PC-9 (cell line): ENCODE measurements at regions not wholly inside any gene's neighbourhood (a gene's known extent, or its start where the extent isn't known, plus 50 kb on each side); places are given as distances from the start of the nearest gene placed in this dataset.

ENCODE experiments used
- BruUV-seq: library from RNA; stranded (reverse); fragments of 400-500 nt; replicated peaks from 2 replicates; lab custom pipeline; 2021; lab: Mats Ljungman, UMichigan
- CTCF ChIA-PET: fragments of 300-600 bp; sonication (Branson Sonifier 250); formaldehyde crosslinking; loops from one replicate; lab custom pipeline; 2022; ENCODE audit warnings: antibody characterized with exemption; lab: Charles Lee
- POLR2A ChIA-PET: fragments of 300-600 bp; sonication (Branson Sonifier 250); formaldehyde crosslinking; loops from one replicate; lab custom pipeline; 2022; ENCODE audit warnings: antibody characterized with exemption; ENCODE audit not compliant: unreplicated experiment; lab: Charles Lee
- DNase-seq, 2 experiments: peaks; one replicate each; pipeline versions ENCODE4 v3.0.0 to v3.0.0-alpha.2; 2015 to 2022; ENCODE audit warnings: mixed read lengths in 1 of 2
- H2AFZ ChIP-seq: fragments of 200-600 bp; sonication (generic); 2 replicates; pipeline ENCODE4 v1.8.1; 2017; ENCODE audit warnings: antibody characterized with exemption
- H3F3A ChIP-seq: fragments of 200-600 bp; sonication (generic); 2 replicates; pipeline ENCODE4 v1.8.1; 2017; ENCODE audit warnings: antibody characterized with exemption, mild to moderate bottlenecking, low read depth; ENCODE audit not compliant: insufficient read depth
- H3K27ac ChIP-seq: fragments of 200-600 bp; sonication (generic); 2 replicates; pipeline ENCODE4 v1.6.1; 2016; ENCODE audit warnings: mixed run types
- H3K27me3 ChIP-seq: fragments of 200-600 bp; sonication (generic); 2 replicates; pipeline ENCODE4 v1.6.1; 2016; ENCODE audit warnings: low read depth, mixed run types; ENCODE audit not compliant: insufficient read depth
- H3K36me3 ChIP-seq: fragments of 200-600 bp; sonication (generic); 2 replicates; pipeline ENCODE4 v1.6.1; 2016; ENCODE audit warnings: low read depth, mixed run types
- H3K4me1 ChIP-seq: fragments of 200-600 bp; sonication (generic); replicated peaks from 2 replicates; pipeline ENCODE4 v1.6.1; 2016; ENCODE audit warnings: mixed run types; ENCODE audit not compliant: insufficient read depth
- H3K4me2 ChIP-seq: fragments of 200-600 bp; sonication (generic); 2 replicates; pipeline ENCODE4 v1.6.1; 2017; ENCODE audit warnings: mixed run types
- H3K4me3 ChIP-seq: fragments of 200-600 bp; sonication (generic); 2 replicates; pipeline ENCODE4 v1.6.1; 2016; ENCODE audit warnings: mixed run types
- H3K79me2 ChIP-seq: fragments of 200-600 bp; sonication (generic); 2 replicates; pipeline ENCODE4 v1.6.1; 2017; ENCODE audit warnings: low read depth, mixed run types
- H3K9me2 ChIP-seq: fragments of 200-600 bp; sonication (generic); 2 replicates; pipeline ENCODE4 v1.8.1; 2017; ENCODE audit warnings: mild to moderate bottlenecking; ENCODE audit not compliant: insufficient read depth
- H3K9me3 ChIP-seq: fragments of 200-600 bp; sonication (generic); 2 replicates; pipeline ENCODE4 v1.8.1; 2016; ENCODE audit warnings: low read depth; ENCODE audit not compliant: insufficient read depth
- H4K20me1 ChIP-seq: fragments of 200-600 bp; sonication (generic); 2 replicates; pipeline ENCODE4 v1.8.1; 2017; ENCODE audit not compliant: insufficient read depth
- EZH2 ChIP-seq: fragments of 200-600 bp; sonication (generic); IDR thresholded peaks from 2 replicates; pipeline ENCODE4 v1.8.0; 2017; ENCODE audit warnings: antibody characterized with exemption, low read depth
- intact Hi-C: fragments of 100-400 bp; cut with micrococcal nuclease; formaldehyde crosslinking; loops from one replicate; pipeline ENCODE4 v1.10.0; 2022; ENCODE audit not compliant: unreplicated experiment
- TF ChIP-seq, protein P1 (sequence below): fragments of 200-600 bp; sonication (generic); conservative IDR thresholded peaks from 2 replicates; pipeline ENCODE4 v1.6.1; 2017; ENCODE audit warnings: mixed run types, antibody characterized with exemption, mild to moderate bottlenecking, moderate library complexity

DNA sequence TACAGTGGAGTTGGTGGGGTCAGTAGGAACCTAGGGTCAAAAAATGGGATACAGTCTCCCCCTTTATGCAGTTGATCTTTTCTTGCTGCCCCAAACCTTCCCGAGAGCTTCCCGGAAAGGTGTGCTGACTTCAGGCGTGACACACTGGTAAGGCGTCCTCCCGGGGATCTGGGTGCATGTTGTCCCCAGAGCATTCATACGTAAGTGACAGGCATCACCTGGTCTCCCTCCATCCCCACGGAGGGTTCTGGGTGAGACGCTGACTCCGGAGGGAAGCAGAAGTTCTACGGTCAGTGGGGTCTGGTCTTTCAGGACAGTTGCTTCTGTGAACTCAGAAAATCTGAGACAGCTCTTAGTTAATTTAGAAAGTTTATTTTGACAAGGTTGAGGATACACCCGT lies 159.6 kb upstream of the RTL1 start:
- no peak overlapping the region for H3K4me2 ChIP-seq
- no peaks in the 10 kb centered on the region for H3F3A ChIP-seq
- H3K4me3 ChIP-seq = no peak overlapping the region
- no peaks in the 10 kb centered on the region for H3K79me2 ChIP-seq
- no peaks in the 10 kb centered on the region for H4K20me1 ChIP-seq
- H3K4me1 ChIP-seq = no peaks in the 10 kb centered on the region
- H2AFZ ChIP-seq = no peak overlapping the region
- ChIA-PET POLR2A (no interaction called here), CTCF (no interaction called here)
- TF ChIP-seq EZH2 = no peak
- TF ChIP-seq, protein P1, sequence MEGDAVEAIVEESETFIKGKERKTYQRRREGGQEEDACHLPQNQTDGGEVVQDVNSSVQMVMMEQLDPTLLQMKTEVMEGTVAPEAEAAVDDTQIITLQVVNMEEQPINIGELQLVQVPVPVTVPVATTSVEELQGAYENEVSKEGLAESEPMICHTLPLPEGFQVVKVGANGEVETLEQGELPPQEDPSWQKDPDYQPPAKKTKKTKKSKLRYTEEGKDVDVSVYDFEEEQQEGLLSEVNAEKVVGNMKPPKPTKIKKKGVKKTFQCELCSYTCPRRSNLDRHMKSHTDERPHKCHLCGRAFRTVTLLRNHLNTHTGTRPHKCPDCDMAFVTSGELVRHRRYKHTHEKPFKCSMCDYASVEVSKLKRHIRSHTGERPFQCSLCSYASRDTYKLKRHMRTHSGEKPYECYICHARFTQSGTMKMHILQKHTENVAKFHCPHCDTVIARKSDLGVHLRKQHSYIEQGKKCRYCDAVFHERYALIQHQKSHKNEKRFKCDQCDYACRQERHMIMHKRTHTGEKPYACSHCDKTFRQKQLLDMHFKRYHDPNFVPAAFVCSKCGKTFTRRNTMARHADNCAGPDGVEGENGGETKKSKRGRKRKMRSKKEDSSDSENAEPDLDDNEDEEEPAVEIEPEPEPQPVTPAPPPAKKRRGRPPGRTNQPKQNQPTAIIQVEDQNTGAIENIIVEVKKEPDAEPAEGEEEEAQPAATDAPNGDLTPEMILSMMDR = no peak
- peaks cover 84% of the 10 kb centered on the region for H3K27me3 ChIP-seq
- H3K9me3 ChIP-seq = no peaks in the 10 kb centered on the region
- BruUV-seq = no TSS peak
- no peak overlapping the region for H3K27ac ChIP-seq
- intact Hi-C loops = no loop called here
- H3K9me2 ChIP-seq = no peaks in the 10 kb centered on the region
- DNase-seq = no peak
- no peaks in the 10 kb centered on the region for H3K36me3 ChIP-seq

DNA sequence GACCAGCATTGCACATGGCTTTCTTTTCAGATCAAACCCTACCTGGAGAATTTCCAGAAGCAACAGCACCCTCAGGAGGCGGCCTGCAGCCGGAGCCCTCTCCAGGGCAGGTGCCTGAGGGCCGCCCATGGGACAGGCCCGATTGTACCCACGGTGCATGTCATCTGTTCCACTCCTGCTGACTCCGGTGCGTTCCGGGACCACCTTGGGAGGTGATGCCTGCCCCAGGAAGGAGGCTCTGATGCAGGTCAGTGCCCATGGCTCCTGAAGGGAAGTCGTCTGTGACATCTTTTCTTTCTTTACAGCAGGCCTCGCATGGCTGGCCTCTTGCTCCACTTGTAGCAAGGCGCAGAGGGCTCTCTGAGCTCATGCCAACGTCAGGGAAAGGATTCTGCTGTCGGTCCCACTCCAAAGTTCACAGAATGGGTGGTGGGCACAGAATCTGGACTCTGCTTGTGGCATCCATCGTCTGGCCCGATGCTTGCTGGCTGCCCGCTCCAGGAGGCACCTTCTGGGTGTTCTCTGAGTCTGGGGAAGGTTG lies 160.7 kb upstream of the RTL1 start:
- no peak for DNase-seq
- Histone ChIP-seq H3K79me2 (no peaks in the 10 kb centered on the region), H3K27me3 (peaks cover 77% of the 10 kb centered on the region), H4K20me1 (no peaks in the 10 kb centered on the region), H3K4me1 (no peaks in the 10 kb centered on the region), H3K9me3 (no peaks in the 10 kb centered on the region), H2AFZ (no peak overlapping the region), H3F3A (no peaks in the 10 kb centered on the region), H3K36me3 (no peaks in the 10 kb centered on the region), H3K9me2 (no peaks in the 10 kb centered on the region), H3K27ac (no peak overlapping the region), H3K4me3 (no peak overlapping the region), H3K4me2 (no peak overlapping the region)
- intact Hi-C loops = no loop called here
- ChIA-PET CTCF (no interaction called here), POLR2A (no interaction called here)
- no TSS peak for BruUV-seq
- TF ChIP-seq, protein P1 = no peak
- no peak for TF ChIP-seq EZH2

DNA sequence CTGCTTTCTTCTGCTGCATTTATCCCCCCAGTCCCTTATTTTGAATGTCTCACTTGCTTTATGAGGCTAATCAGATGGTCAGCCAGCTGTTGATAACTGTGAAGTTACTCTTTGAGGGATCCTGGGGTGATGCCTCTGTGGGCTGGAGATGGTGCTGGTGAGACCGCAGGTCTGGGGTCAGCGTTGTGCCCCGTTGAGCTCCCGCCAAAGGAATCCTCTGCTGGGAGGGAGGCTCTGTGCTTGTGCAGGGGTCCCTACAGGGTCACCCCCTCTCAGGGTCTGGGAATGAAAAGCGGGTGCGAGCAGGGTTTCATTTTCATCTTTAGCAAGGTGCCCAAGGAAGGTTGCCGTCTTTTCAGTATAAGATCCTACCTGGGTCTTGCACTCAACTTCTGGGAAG lies 161.2 kb upstream of the RTL1 start:
- no peak for DNase-seq
- Histone ChIP-seq H2AFZ (no peak overlapping the region), H3F3A (no peaks in the 10 kb centered on the region), H3K4me2 (no peak overlapping the region), H3K27ac (no peak overlapping the region), H3K9me3 (no peaks in the 10 kb centered on the region), H3K27me3 (peaks cover 72% of the 10 kb centered on the region), H3K4me1 (no peaks in the 10 kb centered on the region), H3K4me3 (no peak overlapping the region), H3K36me3 (no peaks in the 10 kb centered on the region), H4K20me1 (no peaks in the 10 kb centered on the region), H3K79me2 (no peaks in the 10 kb centered on the region), H3K9me2 (no peaks in the 10 kb centered on the region)
- CTCF ChIA-PET = no interaction called here
- POLR2A ChIA-PET = no interaction called here
- intact Hi-C loops = no loop called here
- no TSS peak for BruUV-seq
- no peak for TF ChIP-seq EZH2
- TF ChIP-seq, protein P1 = no peak
